MCF 10A (cell line): ENCODE measurements at regions not wholly inside any gene's neighbourhood (a gene's known extent, or its start where the extent isn't known, plus 50 kb on each side); places are given as distances from the start of the nearest gene placed in this dataset.

Source experiments
- BruUV-seq: library from RNA; stranded (reverse); fragments of 400-500 nt; replicated peaks from 2 replicates; lab custom pipeline; 2021; lab: Mats Ljungman, UMichigan
- CTCF ChIA-PET: fragments of 300-600 bp; sonication (Branson Sonifier 250); formaldehyde crosslinking; extraction: SDS; loops from one replicate; lab custom pipeline; 2021; ENCODE audit warnings: antibody characterized with exemption, inconsistent platforms; lab: Yijun Ruan, JAX
- POLR2A ChIA-PET: fragments of 300-600, 350-650 bp; sonication (Branson Sonifier 250); formaldehyde crosslinking; extraction: SDS; loops from one replicate; lab custom pipeline; 2020; ENCODE audit warnings: antibody characterized with exemption, inconsistent platforms; lab: Yijun Ruan, JAX
- DNase-seq: peaks from one replicate; pipeline ENCODE4 v3.0.0-alpha.2; 2018; ENCODE audit not compliant: unreplicated experiment
- H3K27ac Mint-ChIP-seq: one replicate; pipeline ENCODE4 v1.8.0; 2022; ENCODE audit warnings: mild to moderate bottlenecking, low read depth, mixed read lengths; ENCODE audit not compliant: unreplicated experiment
- H3K27me3 Mint-ChIP-seq: one replicate; pipeline ENCODE4 v1.8.0; 2022; ENCODE audit warnings: mixed read lengths; ENCODE audit not compliant: insufficient read depth, unreplicated experiment
- H3K36me3 Mint-ChIP-seq: one replicate; pipeline ENCODE4 v1.8.0; 2022; ENCODE audit warnings: mild to moderate bottlenecking, moderate library complexity, mixed read lengths; ENCODE audit not compliant: insufficient read depth, unreplicated experiment
- H3K4me1 Mint-ChIP-seq: one replicate; pipeline ENCODE4 v1.8.0; 2022; ENCODE audit warnings: mixed read lengths; ENCODE audit not compliant: insufficient read depth, unreplicated experiment
- H3K4me3 Mint-ChIP-seq: one replicate; pipeline ENCODE4 v1.8.0; 2022; ENCODE audit warnings: mild to moderate bottlenecking, moderate library complexity, mixed read lengths; ENCODE audit not compliant: unreplicated experiment
- H3K9me3 Mint-ChIP-seq: one replicate; pipeline ENCODE4 v1.8.0; 2022; ENCODE audit warnings: mixed read lengths; ENCODE audit not compliant: unreplicated experiment
- CTCF ChIP-seq: fragments of 200-600 bp; IDR thresholded peaks from one replicate; pipeline ENCODE4 v1.8.0; 2022; ENCODE audit warnings: antibody characterized with exemption, mild to moderate bottlenecking; ENCODE audit not compliant: unreplicated experiment
- intact Hi-C: fragments of 100-400 bp; cut with micrococcal nuclease; formaldehyde crosslinking; loops from 2 replicates; pipeline ENCODE4 v1.14.1; 2022

DNA sequence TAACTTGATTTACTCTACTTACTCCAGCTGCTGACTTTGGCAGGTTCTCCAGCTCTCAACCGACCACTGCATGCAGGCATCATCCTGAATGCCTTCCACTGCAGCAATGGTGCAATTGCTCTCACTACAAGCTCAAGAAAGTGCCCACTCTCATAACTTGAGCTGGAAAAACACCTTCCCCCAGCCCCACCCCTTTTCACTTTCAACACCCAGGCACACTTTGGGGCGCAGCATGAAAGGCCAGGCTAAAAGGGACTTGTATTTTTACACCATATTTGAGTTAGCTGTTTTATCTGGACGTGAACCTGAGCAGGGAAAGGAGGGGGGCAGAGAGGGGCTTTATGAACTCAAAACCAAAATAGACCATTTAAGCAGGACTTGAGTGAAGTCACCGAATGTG is 274.5 kb downstream of the RAB28 start:
- no peaks in the 10 kb centered on the region for H3K4me1 Mint-ChIP-seq
- TF ChIP-seq CTCF = no peak
- no peak overlapping the region for H3K4me3 Mint-ChIP-seq
- H3K36me3 Mint-ChIP-seq = no peaks in the 10 kb centered on the region
- CTCF ChIA-PET = no interaction called here
- POLR2A ChIA-PET = interaction anchor here (1.2 kb wide), 1 partner anchor 9 kb away, joined by 3 read pairs; no protein-coding TSS in a partner anchor
- intact Hi-C loops = no loop called here
- no peaks in the 10 kb centered on the region for H3K9me3 Mint-ChIP-seq
- no TSS peak for BruUV-seq
- H3K27me3 Mint-ChIP-seq = no peaks in the 10 kb centered on the region
- no peak overlapping the region for H3K27ac Mint-ChIP-seq
- no peak for DNase-seq

DNA sequence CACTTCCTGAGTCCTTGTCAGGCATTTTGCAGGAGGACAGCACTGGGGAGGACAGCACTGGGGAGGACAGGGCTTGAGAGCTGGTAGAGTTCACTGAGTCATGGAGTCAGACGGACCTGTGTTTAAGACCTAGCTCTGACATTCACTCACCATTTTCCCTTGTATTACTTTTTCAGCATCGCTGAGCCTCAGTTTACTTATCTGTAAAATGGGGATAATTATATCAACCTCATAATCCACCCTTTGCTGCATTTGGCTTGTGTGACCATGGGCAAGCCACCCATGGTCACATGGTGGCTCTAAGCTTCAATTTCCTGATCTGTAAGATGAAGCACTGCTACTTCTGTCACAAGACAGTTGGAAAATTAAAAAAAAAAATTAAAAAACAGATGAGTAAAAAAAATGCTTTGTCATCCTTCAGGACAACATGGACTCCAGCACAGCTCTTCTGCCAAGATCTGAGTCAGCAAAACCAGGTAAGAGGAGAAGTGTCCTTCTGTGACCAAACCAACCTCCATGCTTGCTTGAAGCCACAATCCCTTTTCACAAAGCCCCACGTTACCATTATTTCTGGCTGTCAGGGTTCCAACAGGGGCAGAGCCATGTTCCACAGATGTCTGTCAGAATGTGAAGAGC is 275.5 kb downstream of the RAB28 start:
- no peak for TF ChIP-seq CTCF
- no TSS peak for BruUV-seq
- H3K36me3 Mint-ChIP-seq = no peaks in the 10 kb centered on the region
- DNase-seq = peak; percentile 6
- intact Hi-C loops = no loop called here
- no peak overlapping the region for H3K27ac Mint-ChIP-seq
- CTCF ChIA-PET = no interaction called here
- no peak overlapping the region for H3K4me3 Mint-ChIP-seq
- no peaks in the 10 kb centered on the region for H3K9me3 Mint-ChIP-seq
- POLR2A ChIA-PET = no interaction called here
- no peaks in the 10 kb centered on the region for H3K27me3 Mint-ChIP-seq
- no peaks in the 10 kb centered on the region for H3K4me1 Mint-ChIP-seq

DNA sequence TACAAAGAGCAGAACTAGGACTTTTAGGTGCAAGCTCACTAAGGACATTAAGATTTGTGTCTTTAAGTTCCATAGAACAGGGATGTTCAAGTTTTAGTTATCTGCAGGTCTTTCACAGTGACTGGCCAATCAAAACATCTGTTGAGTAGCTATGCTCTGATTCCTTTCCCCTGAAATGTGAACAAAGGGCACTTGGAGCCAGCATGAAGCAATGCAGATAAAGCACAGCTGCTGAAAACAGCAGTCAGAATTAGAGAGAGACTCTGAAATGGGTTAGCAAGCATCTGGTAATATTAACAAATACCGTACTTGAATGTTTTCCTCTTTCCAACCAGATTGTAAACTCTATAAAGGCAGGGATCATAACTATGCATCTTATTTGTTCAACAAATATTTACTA is 276.9 kb downstream of the RAB28 start:
- no peak for DNase-seq
- ChIA-PET CTCF (interaction anchor here (1.1 kb wide), 1 partner anchor 355 kb away, joined by 4 read pairs; no protein-coding TSS in a partner anchor), POLR2A (no interaction called here)
- BruUV-seq = no TSS peak
- intact Hi-C loops = no loop called here
- Mint-ChIP-seq H3K27me3 (no peaks in the 10 kb centered on the region), H3K27ac (no peak overlapping the region), H3K9me3 (no peaks in the 10 kb centered on the region), H3K36me3 (no peaks in the 10 kb centered on the region), H3K4me1 (no peaks in the 10 kb centered on the region), H3K4me3 (no peak overlapping the region)
- no peak for TF ChIP-seq CTCF

DNA sequence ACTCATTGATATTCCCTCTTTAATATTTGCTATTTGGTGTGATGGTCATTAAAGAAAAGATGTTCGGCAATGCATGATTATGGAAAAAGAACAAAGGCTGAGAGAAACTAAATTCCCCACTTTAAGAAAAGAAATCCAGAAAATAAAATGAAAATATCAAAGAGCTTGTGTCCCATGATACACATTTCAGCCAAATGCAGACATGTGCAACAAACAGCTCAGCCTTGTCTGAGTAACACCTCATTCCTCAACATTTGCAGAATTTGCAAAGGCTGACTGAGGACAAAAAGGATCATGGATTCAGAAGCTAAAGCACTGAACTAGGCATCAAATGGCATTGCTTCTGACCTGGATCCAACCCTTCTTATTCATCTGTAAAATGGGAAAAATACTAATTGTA is 281.0 kb downstream of the RAB28 start:
- no peaks in the 10 kb centered on the region for H3K9me3 Mint-ChIP-seq
- H3K4me3 Mint-ChIP-seq = no peak overlapping the region
- ChIA-PET POLR2A (no interaction called here), CTCF (no interaction called here)
- no TSS peak for BruUV-seq
- TF ChIP-seq CTCF = no peak
- no peaks in the 10 kb centered on the region for H3K27me3 Mint-ChIP-seq
- no peak overlapping the region for H3K27ac Mint-ChIP-seq
- DNase-seq = no peak
- intact Hi-C loops = no loop called here
- H3K4me1 Mint-ChIP-seq = no peaks in the 10 kb centered on the region
- no peaks in the 10 kb centered on the region for H3K36me3 Mint-ChIP-seq
